ENCODE measurements at regions not wholly inside any gene's neighbourhood (a gene's known extent, or its start where the extent isn't known, plus 50 kb on each side); places are given as distances from the start of the nearest gene placed in this dataset.
"Not testable (repeated sequence)": the region's sequence is repeated elsewhere in the genome, so short reads cannot be mapped to it uniquely, and the experiment has no call there.

DNA sequence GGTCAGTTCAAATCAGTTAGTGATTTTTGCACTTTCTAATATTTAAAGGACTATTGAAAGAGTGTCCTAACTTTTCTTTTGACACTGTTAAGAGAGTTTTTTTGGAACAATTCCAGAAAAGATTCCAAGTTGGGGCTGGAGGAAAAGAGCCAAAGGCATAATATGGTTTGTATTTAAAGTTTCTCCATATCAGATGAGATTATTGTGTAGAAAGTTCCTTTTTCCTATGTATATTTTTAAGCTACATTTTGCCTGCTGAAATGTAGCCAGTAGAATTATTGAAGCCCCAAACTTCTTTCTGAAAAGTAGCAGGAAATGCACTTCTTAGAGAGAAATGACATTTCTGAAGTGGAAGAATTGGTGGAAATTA is 136.5 kb upstream of the TSC22D2 start:
- ChIA-PET CTCF (no interaction called here), POLR2A (interaction anchor here (0.5 kb wide), 1 partner anchor 363 kb away, joined by 5 read pairs; no protein-coding TSS in a partner anchor)

DNA sequence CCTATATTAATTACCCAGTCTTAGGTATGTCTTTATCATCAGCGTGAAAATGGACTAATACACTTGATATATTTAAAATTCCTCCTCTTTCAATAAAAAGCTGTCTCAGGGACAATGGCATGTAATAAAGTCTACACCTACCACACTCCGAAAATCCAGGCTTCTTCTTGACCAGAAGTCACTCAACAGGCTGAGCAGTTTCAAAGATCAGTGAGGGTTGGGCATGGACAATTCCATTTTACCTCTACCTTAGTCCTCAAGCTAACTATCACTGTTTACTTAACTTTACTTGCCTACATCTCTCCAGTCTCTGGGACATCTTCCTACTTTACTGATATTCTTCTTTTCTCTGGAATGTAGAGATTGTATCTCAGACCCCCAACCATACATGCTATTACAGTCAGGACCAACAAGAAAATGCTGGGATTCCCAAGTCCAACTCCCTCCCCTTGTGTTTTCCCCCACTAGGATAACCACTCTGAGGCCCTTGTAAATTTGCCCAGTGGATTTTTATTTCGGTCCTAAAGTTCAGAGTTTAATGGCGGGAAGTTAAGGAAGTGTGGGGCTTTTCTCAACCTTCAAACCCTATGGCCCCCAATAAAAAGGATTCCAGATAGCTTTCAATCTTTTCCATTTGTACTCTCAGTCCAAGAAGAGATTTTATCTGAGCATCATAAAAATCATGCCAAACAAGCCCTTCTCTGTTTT is 137.1 kb upstream of the TSC22D2 start:
- ChIA-PET CTCF (no interaction called here), POLR2A (interaction anchor here (0.5 kb wide), 1 partner anchor 362 kb away, joined by 5 read pairs; no protein-coding TSS in a partner anchor)

DNA sequence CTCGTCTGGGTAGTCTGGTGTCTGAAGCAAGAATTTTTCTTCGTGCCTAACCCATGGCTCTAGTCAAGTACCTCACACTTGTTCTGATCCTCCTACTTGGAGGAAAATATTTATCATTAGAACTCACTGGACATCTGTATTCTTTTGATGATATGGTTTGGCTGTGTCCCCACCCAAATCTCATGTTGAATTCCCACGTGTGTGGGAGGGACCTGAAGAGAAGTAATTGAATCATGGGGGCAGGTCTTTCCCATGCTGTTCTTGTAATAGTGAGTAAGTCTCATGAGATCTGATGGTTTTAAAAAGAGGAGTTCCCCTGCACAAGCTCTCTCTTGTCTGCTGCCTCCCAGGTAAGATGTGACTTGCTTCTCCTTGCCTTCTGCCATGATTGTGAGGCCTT is 137.7 kb upstream of the TSC22D2 start:
- POLR2A ChIA-PET, CTCF ChIA-PET: not testable (repeated sequence)

DNA sequence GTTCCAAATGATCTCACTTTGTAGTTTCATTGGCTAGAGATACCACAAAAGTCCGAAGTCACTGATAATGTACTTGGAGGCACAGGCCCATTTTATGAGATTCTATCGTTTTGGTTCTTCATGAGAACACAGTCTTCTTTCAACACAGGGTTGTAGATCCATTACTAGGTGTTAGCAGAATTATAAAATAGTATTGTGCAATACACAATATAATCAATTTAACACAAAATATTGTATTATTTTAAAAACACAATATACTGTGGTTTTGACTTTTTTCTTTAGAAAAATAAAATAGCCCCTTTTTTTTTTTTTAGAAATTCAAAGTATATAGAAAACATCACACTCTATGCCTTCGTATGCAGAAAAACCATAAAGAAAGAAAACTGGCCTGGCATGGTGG is 138.6 kb upstream of the TSC22D2 start:
- ChIA-PET CTCF (no interaction called here), POLR2A (no interaction called here)

DNA sequence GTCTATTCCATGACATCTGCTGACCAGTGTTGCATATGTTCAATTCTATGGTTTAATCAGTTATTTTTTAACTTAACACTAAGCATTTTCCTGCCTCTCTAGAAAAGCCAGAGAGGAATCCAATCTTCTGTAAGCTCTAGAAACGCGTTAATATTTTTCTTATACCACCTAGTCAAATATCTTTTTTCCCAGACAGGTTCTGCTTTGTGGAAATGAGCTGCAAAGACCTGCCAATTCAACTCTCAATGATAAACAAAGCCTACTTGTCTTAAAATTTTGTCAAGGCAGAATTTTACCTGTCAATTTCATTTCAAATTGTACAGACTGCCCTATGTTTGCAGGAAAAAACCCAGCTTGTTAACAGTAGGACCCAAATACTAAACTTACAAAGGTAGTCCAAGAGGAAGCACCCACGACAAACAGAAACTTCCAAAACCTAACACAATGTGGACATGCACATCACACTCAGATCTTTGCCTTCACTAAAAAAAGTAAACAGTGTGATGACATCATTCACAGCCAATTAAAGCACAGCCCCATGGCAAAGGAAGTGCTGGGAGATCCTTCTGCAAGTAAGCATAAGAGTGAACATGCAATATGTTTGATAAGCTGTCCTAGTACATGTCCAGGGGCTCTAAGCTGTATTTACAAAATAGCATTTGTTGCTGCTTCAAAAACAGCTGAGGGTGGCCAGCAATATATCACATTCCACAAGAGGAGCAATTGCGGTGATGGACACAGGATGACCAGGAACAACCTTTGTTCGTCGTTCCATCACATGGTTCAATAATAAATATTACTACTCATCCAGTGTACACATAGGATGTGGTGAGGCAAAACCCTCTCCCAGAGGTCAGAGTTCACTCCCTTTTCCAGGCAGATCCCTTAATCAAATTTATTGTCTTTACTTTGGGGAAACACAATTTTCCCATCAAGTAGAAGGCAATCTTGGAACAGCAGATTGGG is 139.4 kb upstream of the TSC22D2 start:
- ChIA-PET CTCF (no interaction called here), POLR2A (no interaction called here)

DNA sequence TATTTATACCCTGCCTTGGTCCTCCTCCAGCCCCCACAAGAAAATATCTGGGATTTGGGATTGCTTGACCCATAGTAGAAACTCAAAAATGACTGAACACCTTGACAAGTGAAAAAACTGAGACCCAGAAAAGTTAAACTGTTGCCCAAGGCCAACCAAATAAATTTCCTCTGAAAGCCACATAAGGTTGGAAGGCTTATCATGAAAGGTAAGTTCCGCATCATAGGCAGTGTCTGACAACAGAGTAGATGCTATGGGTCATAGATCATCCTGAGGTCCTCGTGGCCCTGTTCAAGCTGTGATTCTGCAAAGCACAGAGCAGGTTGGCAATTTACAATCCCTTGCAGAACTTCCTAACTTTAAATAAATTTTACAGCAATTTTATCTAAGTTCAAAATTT is 140.8 kb upstream of the TSC22D2 start:
- CTCF ChIA-PET, result no interaction called here
- POLR2A ChIA-PET, result no interaction called here

DNA sequence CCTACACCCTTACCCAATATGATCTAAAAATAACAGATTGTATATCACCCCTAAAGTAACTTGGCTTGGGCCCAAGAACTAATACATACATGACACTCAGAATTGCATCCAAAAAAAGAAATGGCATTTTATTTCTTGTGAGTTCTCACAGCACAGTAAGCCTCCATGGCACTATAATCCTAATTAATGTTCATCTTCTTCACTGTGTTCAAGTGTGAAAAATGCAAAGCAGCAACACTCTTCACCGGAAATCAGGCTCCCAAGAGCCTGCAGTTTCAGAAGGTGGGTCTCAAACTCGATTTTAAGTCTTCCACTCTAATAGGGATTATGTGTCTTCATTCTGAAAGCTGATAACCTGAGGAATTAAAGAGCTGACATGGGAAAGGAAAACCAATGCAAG is 142.8 kb upstream of the TSC22D2 start:
- POLR2A ChIA-PET, result no interaction called here
- CTCF ChIA-PET, result no interaction called here

DNA sequence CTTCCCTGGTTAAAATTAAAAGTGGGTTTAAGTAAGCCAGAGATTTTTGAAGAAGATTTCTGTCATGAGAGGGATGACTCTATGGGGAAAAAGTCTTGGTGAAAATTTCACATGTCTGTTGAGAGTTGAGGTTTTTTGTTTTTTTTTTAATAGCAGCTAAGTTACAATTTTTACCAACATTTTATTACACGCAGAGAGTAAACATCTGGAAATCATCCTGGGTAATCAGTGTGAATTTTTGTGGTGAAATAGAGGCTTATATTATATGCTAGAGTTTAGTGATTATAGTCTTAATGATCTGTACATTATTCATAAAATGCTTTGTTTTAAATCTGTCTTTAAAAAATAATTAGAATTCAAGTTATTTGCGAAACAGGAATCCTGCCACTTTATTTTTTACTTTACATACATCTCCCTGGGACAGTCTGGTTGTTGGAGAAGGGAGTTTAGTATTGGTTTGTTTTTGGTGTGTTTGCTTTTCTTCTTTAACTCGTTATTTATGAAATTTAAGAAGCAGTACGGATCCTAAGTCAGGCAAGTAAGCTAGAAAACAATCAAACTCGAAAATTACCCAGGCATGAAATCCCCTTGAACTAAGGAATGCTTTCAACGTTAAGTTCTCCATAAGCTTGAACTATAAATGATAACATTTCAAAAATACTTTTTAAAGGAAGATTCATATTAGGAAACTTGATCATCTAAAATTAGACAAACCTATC is 143.4 kb upstream of the TSC22D2 start:
- CTCF ChIA-PET, result no interaction called here
- POLR2A ChIA-PET, result no interaction called here

DNA sequence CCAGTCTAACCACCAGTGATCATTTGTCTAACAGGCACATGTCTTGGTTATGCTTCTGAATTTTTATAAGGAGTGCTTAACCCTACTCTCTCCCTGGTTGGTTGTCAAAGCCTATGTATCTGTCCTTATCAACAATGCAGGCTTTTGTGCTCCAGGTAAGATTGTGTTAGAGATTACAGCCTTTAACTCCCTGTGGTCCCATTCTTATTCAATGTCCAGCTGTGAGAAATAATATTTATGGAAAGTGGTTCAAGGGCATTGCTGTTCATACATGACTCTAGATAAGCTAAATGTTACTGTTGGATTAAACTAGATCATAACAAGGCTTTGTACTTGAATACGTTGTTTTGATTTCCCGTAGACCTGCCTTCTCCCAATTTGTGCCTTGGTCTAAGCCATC is 146.1 kb upstream of the TSC22D2 start:
- POLR2A ChIA-PET, result no interaction called here

DNA sequence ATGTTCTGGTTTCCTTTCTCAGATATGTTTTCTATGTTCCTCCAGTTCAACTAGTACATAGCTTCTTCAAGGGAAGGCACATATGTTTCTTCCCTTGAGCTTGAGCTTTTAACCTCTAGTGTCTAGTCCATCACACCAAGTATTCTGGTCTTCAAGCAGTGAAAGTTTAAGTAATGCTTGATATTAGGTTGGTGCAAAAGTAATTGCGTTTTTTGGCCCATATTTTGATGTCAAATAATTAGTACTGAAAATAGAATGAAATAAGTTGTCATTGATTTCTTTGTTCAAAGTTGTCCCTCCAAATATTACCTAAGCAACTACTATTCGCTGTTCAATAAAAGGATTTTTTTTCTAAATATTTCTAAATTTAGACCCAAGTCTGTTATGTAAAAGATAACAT is 146.7 kb upstream of the TSC22D2 start:
- ChIA-PET CTCF (no interaction called here), POLR2A (no interaction called here)

More for the DNA sequence above, 146.1 kb upstream of the TSC22D2 start:
- CTCF ChIA-PET, result no interaction called here

DNA sequence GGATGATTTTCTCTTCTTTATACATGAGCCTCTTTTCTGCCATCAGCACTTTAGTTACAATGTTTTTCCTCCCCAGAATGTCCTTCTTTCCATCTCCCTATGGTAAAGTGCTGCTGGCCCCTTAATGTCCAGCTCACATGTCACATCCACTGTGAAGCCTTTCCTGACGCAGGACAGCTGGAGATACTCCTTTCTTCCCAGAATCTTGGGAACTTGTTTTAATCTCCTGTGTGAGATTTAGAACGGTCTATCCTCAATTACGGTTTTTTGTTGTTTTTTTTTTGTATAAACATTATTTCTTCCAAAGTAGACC is 147.7 kb upstream of the TSC22D2 start:
- CTCF ChIA-PET, result no interaction called here
- POLR2A ChIA-PET, result no interaction called here

DNA sequence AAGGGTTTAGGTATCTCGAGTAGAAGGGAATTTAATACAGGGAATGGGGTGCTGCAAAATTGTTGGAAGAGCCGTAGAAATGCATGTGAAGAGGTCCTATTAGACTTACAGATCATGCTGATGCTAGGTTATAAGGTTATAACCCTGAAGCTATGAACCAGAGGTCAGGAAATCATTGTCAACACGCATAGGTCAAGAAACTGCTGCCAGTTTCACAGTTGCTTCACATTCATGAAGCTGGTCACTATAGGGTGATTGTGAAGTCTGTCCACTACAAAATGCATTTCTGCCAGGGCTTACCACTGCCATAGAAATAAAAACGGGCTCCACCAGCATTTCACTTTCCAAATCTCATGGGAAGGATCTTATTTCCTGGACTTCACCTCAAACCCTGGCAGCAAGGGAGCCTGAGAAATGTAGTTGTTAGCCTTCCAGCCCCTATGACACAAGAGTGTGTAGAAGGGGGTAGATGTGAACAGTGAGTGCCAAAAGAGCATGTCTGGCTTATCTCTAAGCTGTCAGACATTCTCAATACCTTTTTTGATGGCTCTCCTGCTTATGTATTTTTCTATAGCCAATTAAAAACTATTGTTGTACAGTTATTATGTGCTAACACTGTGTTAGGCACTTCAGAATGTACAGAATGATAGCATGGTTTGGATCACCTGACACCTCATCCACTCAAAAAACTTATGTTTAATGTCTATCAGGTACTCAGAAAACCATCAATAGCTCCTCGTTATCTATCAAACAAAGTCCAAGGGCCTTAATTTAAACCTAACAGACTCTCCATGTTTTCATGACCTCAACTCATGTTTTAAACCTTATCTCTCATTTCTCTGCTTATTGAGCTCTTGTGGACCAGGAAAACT is 148.3 kb upstream of the TSC22D2 start:
- POLR2A ChIA-PET, result no interaction called here
- CTCF ChIA-PET, result no interaction called here

DNA sequence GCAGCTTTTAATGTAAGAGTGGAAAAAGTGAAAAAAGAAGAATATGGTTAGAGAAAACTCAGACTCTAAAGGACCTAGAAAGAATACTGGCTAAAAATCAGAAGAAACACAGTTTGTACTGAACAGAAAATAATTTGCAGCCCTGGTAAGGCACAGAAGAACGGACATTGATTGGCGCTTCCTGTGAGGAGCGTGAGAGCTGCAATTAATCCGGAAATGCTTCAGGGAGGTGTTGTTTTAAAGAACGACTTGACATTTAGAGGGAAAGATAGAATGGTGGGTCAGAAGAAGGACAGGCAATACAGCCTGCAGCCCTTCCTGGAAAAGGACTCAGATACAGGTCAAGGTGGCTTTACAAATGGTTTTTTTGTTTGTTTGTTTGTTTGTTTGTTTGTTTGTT is 151.3 kb upstream of the TSC22D2 start:
- ChIA-PET CTCF (no interaction called here), POLR2A (no interaction called here)

DNA sequence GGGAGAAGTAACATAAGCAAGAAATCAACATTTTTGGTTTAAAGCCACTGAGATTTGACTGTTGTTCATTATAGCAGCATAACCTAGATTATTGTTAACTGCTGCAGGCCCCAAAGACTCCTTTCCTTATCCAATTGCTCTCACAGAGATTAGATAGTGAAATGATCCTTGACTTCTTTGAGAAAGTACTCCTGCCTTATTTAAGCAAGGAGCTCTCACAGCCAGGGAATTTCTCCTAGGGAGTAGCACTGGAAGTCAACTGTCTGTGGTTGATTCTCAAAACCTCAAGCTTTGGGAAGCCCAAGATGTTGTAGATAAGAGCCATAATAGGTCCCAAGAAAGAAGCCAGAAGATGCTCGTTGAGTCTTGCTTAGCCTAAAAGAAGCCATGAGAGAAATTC is 151.8 kb upstream of the TSC22D2 start:
- ChIA-PET POLR2A (no interaction called here), CTCF (no interaction called here)

DNA sequence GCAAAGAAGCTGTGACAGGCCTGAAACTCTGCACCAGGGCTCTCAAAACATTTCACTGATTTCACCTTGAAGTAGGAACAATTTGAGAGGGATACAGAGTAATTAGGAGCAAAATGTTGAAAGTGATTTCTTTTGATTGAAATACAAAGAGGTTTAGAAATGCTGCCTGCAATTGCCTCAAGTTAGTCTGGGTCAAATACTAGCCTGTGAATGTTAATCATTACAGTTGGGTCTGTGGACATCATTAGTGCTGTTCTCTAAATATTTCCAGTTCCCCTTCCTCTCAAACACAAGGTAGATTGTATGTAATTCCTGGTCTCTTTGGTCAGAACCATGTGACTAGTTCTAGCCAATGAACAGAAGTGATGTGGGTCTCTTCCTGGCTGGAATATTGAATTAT is 152.3 kb upstream of the TSC22D2 start:
- POLR2A ChIA-PET, result no interaction called here
- CTCF ChIA-PET, result no interaction called here

DNA sequence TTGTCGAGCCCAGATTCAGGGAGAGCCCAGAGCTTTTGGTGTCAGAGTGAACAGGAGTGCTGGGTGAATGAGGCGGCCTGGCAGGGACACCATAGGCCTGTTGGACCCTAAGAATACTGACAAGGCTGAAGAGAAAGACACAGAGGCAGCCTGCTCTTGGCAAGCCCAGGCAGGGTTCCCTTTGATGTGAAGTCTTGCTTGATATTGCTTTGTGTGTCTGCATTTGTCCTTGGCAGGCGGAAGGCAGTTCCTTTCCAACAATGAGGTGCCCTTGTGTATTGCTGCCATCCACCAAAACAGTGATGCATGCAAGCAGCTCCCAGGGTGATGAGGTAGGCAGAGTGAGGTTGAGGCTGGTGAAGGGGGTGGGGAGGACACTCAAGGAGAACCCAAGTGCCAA is 152.7 kb upstream of the TSC22D2 start:
- POLR2A ChIA-PET, result no interaction called here
- CTCF ChIA-PET, result no interaction called here

DNA sequence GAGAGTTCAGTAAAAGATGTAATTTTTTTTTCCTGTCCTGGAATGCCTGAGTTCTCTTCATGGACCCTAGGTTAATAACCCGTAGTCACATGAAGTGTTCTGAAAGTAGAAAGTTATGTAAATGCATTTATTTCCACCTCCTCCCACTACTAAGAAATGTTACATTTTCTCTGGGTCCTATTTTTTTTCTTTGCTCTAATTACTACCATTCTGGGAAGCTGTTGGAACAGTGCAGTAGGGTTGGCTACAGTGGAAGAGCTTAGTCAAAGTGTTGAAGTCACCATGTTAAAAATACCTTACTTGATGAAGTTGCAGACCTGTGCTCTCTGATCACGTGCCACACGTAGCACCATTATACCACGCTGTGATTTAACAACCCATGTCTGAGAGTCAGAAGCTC is 153.8 kb upstream of the TSC22D2 start:
- ChIA-PET POLR2A (no interaction called here), CTCF (interaction anchor here (1.2 kb wide), 1 partner anchor 31 kb away, joined by 3 read pairs; no protein-coding TSS in a partner anchor)

DNA sequence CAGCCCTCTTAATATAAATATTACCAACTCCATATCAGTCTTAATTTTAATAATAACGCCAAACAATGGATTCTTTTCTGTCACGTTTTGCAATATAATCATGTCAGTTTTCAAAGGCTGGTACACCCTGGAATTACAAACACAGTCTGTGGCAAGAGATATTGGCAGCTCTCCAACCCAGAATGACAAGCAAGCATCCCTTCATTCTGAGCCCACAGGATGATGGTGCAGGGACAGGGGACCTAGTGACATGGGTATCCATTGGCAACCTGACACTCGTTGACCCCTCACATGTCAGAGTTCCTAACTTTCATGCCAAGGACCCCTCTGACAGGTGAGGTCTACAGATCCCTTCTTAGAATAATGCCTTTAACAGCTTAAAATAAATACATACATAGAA is 154.5 kb upstream of the TSC22D2 start:
- POLR2A ChIA-PET, result no interaction called here
- CTCF ChIA-PET, result interaction anchor here (1.2 kb wide), 1 partner anchor 30 kb away, joined by 3 read pairs; no protein-coding TSS in a partner anchor

DNA sequence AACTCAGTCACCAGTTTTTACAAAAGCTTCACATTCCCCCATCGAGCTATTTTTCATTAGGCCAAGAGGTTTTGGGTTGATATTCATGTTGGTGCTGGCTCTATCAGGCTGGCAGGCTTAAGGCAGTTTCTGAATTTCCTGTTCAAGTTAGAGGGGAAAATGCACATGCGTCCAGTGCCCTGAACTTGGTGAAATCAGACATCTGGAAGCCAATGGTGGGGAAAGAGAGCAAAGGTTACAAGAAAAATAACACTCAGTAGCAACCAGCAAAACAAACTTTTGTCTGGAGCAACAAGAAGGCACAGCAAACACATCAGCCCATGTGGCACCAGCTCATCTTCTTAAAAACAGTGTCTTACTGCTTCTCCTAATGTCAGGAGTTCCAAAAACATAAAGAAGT is 155.6 kb upstream of the TSC22D2 start:
- CTCF ChIA-PET, result no interaction called here
- POLR2A ChIA-PET, result no interaction called here

Measured in activated CD8-positive, alpha-beta memory T cell treated with anti-CD3 and anti-CD28 coated beads for 36 hours (primary cell).